Body of pancreas (tissue), 4 donors: ENCODE measurements at regions not wholly inside any gene's neighbourhood (a gene's known extent, or its start where the extent isn't known, plus 50 kb on each side); places are given as distances from the start of the nearest gene placed in this dataset.

Experiments used
- POLR2A ChIP-seq, 3 donors: fragments of 450-650 bp; IDR thresholded peaks; one replicate each; pipeline ENCODE4 v1.6.1; 2016; ENCODE audit warnings: antibody characterized with exemption in 3 of 3, mild to moderate bottlenecking in 2 of 3
- TF ChIP-seq, protein P1 (sequence below), 7 experiments: fragments of 450-650 bp in 4 of 7; fragments of 200-600 bp in 3 of 7; sonication (generic) in 3 of 7; IDR thresholded peaks; one replicate each; pipeline ENCODE4 v1.5.1; 2016 to 2019; ENCODE audit warnings: antibody characterized with exemption in 7 of 7

DNA sequence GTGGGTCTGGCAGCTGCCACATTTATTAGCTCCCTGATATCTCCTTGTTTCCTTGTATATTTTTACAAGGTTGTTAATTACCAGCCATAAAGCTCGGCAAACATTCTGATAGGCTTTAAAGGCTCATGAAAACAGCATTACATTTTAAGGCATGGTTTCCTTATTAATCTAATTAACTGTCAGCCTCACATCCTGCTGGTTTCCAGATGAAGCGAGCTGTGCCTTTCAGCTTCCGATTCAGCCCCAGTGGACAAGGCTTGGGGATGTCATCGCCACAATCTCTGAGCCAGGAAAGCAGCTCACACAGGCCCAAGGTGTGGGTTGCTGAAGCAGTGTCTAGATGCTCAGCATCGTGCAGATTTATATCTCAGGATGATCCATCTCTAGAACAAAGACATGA lies 66.0 kb upstream of the RALY start:
- TF ChIP-seq POLR2A (IDR thresholded peaks at IDR 0.05), result no peak
- TF ChIP-seq, protein P1, sequence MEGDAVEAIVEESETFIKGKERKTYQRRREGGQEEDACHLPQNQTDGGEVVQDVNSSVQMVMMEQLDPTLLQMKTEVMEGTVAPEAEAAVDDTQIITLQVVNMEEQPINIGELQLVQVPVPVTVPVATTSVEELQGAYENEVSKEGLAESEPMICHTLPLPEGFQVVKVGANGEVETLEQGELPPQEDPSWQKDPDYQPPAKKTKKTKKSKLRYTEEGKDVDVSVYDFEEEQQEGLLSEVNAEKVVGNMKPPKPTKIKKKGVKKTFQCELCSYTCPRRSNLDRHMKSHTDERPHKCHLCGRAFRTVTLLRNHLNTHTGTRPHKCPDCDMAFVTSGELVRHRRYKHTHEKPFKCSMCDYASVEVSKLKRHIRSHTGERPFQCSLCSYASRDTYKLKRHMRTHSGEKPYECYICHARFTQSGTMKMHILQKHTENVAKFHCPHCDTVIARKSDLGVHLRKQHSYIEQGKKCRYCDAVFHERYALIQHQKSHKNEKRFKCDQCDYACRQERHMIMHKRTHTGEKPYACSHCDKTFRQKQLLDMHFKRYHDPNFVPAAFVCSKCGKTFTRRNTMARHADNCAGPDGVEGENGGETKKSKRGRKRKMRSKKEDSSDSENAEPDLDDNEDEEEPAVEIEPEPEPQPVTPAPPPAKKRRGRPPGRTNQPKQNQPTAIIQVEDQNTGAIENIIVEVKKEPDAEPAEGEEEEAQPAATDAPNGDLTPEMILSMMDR (IDR thresholded peaks at IDR 0.05), result no peak
